IMR-90 (cell line): ENCODE measurements at regions not wholly inside any gene's neighbourhood (a gene's known extent, or its start where the extent isn't known, plus 50 kb on each side); places are given as distances from the start of the nearest gene placed in this dataset.
"Not testable (repeated sequence)": the region's sequence is repeated elsewhere in the genome, so short reads cannot be mapped to it uniquely, and the experiment has no call there.

Source experiments
- ATAC-seq: fragments of 200-7000 bp; cut with Tn5 transposase; 2 replicates; pipeline ENCODE4 v1.9.1; 2020; ENCODE audit warnings: low read depth, mild to moderate bottlenecking, moderate library complexity
- BruUV-seq: library from RNA; stranded (reverse); fragments of 400-500 nt; replicated peaks from 2 replicates; lab custom pipeline; 2021; lab: Mats Ljungman, UMichigan
- CTCF ChIA-PET: fragments of 300-600 bp; formaldehyde crosslinking; extraction: SDS; loops from one replicate; lab custom pipeline; 2021; ENCODE audit warnings: antibody characterized with exemption; lab: Yijun Ruan, JAX
- POLR2A ChIA-PET: fragments of 300-600 bp; sonication (Branson Sonifier 250); formaldehyde crosslinking; loops from one replicate; lab custom pipeline; 2022; ENCODE audit warnings: antibody characterized with exemption; ENCODE audit not compliant: unreplicated experiment; lab: Charles Lee
- DNase-seq: peaks from one replicate; pipeline ENCODE4 v3.0.0; 2013
- H2AFZ ChIP-seq: replicated peaks from 2 replicates; pipeline ENCODE3; 2013; ENCODE audit warnings: low read length, mild to moderate bottlenecking; ENCODE audit not compliant: poor library complexity
- H2AK5ac ChIP-seq: 2 replicates; pipeline ENCODE4 v1.6.1; 2013; ENCODE audit warnings: low read depth, low read length, inconsistent platforms
- H2AK9ac ChIP-seq: replicated peaks from 2 replicates; pipeline ENCODE3; 2013; ENCODE audit warnings: mild to moderate bottlenecking, low read depth, low read length, moderate library complexity; ENCODE audit not compliant: poor library complexity
- H2BK120ac ChIP-seq: 2 replicates; pipeline ENCODE4 v1.6.1; 2013; ENCODE audit warnings: low read depth, low read length, inconsistent platforms
- H2BK15ac ChIP-seq: 3 replicates; pipeline ENCODE4 v1.6.1; 2013; ENCODE audit warnings: low read depth, low read length, inconsistent platforms
- H2BK20ac ChIP-seq: 2 replicates; pipeline ENCODE4 v1.6.1; 2013; ENCODE audit warnings: low read depth, mild to moderate bottlenecking, inconsistent platforms, low read length, moderate library complexity
- H2BK5ac ChIP-seq: 2 replicates; pipeline ENCODE4 v1.6.1; 2013; ENCODE audit warnings: mild to moderate bottlenecking, low read depth, low read length, inconsistent platforms; ENCODE audit not compliant: poor library complexity, severe bottlenecking
- H3K14ac ChIP-seq: replicated peaks from 2 replicates; pipeline ENCODE4 v1.6.1; 2013; ENCODE audit warnings: low read depth, low read length, inconsistent platforms
- H3K18ac ChIP-seq: 2 replicates; pipeline ENCODE4 v1.6.1; 2013; ENCODE audit warnings: low read depth, low read length, control low read depth
- H3K23ac ChIP-seq: 2 replicates; pipeline ENCODE4 v1.6.1; 2013; ENCODE audit warnings: low read depth, low read length, inconsistent platforms
- H3K27ac ChIP-seq: 2 replicates; pipeline ENCODE4 v1.5.1; 2013; ENCODE audit warnings: mild to moderate bottlenecking, control low read depth, low read length; ENCODE audit not compliant: insufficient read depth
- H3K27me3 ChIP-seq: 2 replicates; pipeline ENCODE4 v1.6.1; 2013; ENCODE audit warnings: low read length; ENCODE audit not compliant: control insufficient read depth, insufficient read depth
- H3K36me3 ChIP-seq: 2 replicates; pipeline ENCODE4 v1.6.1; 2013; ENCODE audit warnings: low read length, mixed read lengths; ENCODE audit not compliant: control insufficient read depth, insufficient read depth
- H3K4ac ChIP-seq: 2 replicates; pipeline ENCODE4 v1.6.1; 2013; ENCODE audit warnings: low read depth, low read length, inconsistent platforms
- H3K4me1 ChIP-seq: 2 replicates; pipeline ENCODE4 v1.6.1; 2013; ENCODE audit warnings: low read length, mixed read lengths; ENCODE audit not compliant: control insufficient read depth, insufficient read depth
- H3K4me2 ChIP-seq: 2 replicates; pipeline ENCODE4 v1.6.1; 2013; ENCODE audit warnings: low read depth, mild to moderate bottlenecking, control low read depth, low read length, moderate library complexity
- H3K4me3 ChIP-seq: 2 replicates; pipeline ENCODE4 v1.5.1; 2013; ENCODE audit warnings: low read depth, mild to moderate bottlenecking, control low read depth, low read length, moderate library complexity; ENCODE audit not compliant: insufficient read depth
- H3K56ac ChIP-seq: 2 replicates; pipeline ENCODE4 v1.6.1; 2013; ENCODE audit warnings: low read length, inconsistent platforms; ENCODE audit not compliant: insufficient read depth; ENCODE audit errors: extremely low read depth
- H3K79me1 ChIP-seq, 2 experiments: 2 replicates each; pipeline ENCODE4 v1.6.1; 2013; ENCODE audit warnings: low read length in 2 of 2, inconsistent platforms in 1 of 2, low read depth in 1 of 2
- H3K9ac ChIP-seq: 2 replicates; pipeline ENCODE4 v1.6.1; 2013; ENCODE audit warnings: low read depth, low read length, control low read depth
- H3K9me1 ChIP-seq: 2 replicates; pipeline ENCODE4 v1.6.1; 2013; ENCODE audit warnings: low read length, inconsistent platforms; ENCODE audit not compliant: insufficient read depth
- H3K9me3 ChIP-seq: 2 replicates; pipeline ENCODE4 v1.6.1; 2013; ENCODE audit warnings: low read length; ENCODE audit not compliant: control insufficient read depth, insufficient read depth
- H4K20me1 ChIP-seq: 2 replicates; pipeline ENCODE4 v1.6.1; 2013; ENCODE audit warnings: low read length, inconsistent platforms; ENCODE audit not compliant: insufficient read depth
- H4K5ac ChIP-seq: 2 replicates; pipeline ENCODE4 v1.6.1; 2013; ENCODE audit warnings: mild to moderate bottlenecking, low read depth, low read length, control low read depth
- H4K8ac ChIP-seq, 2 experiments: 2 replicates each; pipeline ENCODE4 v1.6.1; 2013; ENCODE audit warnings: low read depth in 2 of 2, low read length in 2 of 2, control low read depth in 1 of 2, inconsistent platforms in 1 of 2
- H4K91ac ChIP-seq: 2 replicates; pipeline ENCODE4 v1.6.1; 2013; ENCODE audit warnings: low read depth, low read length, inconsistent platforms; ENCODE audit not compliant: insufficient read depth
- WGBS, 2 experiments: methylation state at CpG; one replicate each; pipeline versions ENCODE4 v1.1.5 to v1.1.7; 2013; ENCODE audit warnings: missing lambda C conversion rate in 2 of 2; ENCODE audit not compliant: insufficient read length in 1 of 2; ENCODE audit errors: extremely low coverage in 2 of 2; 5-methylcytosine and 5-hydroxymethylcytosine counted together
- dilution Hi-C: fragments of 300-500 bp; cut with HindIII; formaldehyde crosslinking; loops from one replicate; pipeline ENCODE4 v1.14.3; 2018; ENCODE audit warnings: low sequenced_read_pairs; ENCODE audit not compliant: unreplicated experiment
- in situ Hi-C: fragments of 300-500 bp; cut with MboI; formaldehyde crosslinking; loops from 3 replicates; pipeline ENCODE4 v1.14.3; 2019; ENCODE audit warnings: low sequenced_read_pairs, inconsistent platforms, mixed read lengths
- intact Hi-C: fragments of 100-400 bp; cut with micrococcal nuclease; formaldehyde crosslinking; loops from 2 replicates; pipeline ENCODE4 v1.10.0; 2022

GRCh38 chr9:106109706-106110105 is 415.4 kb downstream of the TMEM38B start:
- DNase-seq, H2BK5ac ChIP-seq, H3K36me3 ChIP-seq, H4K8ac ChIP-seq, H3K9me1 ChIP-seq, H3K4ac ChIP-seq, H3K9ac ChIP-seq, H3K56ac ChIP-seq, H3K27me3 ChIP-seq, H4K20me1 ChIP-seq, H4K5ac ChIP-seq, H3K14ac ChIP-seq, H3K4me1 ChIP-seq, H2AK5ac ChIP-seq, H2BK20ac ChIP-seq, POLR2A ChIA-PET, ATAC-seq, H3K79me1 ChIP-seq, H2BK15ac ChIP-seq, H3K23ac ChIP-seq, dilution Hi-C loops, intact Hi-C loops, H3K27ac ChIP-seq, BruUV-seq, H2AFZ ChIP-seq, in situ Hi-C loops, H2AK9ac ChIP-seq, H3K18ac ChIP-seq, H3K9me3 ChIP-seq, CTCF ChIA-PET, H4K91ac ChIP-seq, H2BK120ac ChIP-seq, H3K4me2 ChIP-seq, H3K4me3 ChIP-seq: not testable (repeated sequence)
- WGBS, 2 experiments = 20% methylated on average over 1 of the region's 3 CpGs; no CpG with 5 or more reads in 1 of the 2 experiments
